Lung microvascular endothelial cell (primary cell): ENCODE measurements at regions not wholly inside any gene's neighbourhood (a gene's known extent, or its start where the extent isn't known, plus 50 kb on each side); places are given as distances from the start of the nearest gene placed in this dataset.
"Not testable (repeated sequence)": the region's sequence is repeated elsewhere in the genome, so short reads cannot be mapped to it uniquely, and the experiment has no call there.

Source experiments
- DNase-seq, 2 donors: peaks; one replicate each; pipeline versions ENCODE4 v3.0.0 to v3.0.0-alpha.2; 2010; ENCODE audit warnings: low read depth in 2 of 2

- DNase-seq, result not testable (repeated sequence)
Observed at GRCh38 chr2:196526981-196527725, 112.4 kb upstream of the CCDC150 start.

GRCh38 chr2:196528486-196529223, 110.9 kb upstream of the CCDC150 start:
- DNase-seq, result peak in 1 of 2 donors; percentile 33

- DNase-seq, result no peak
Observed at GRCh38 chr2:196530910-196531309, 108.6 kb upstream of the CCDC150 start.

GRCh38 chr2:196533772-196534397, 105.6 kb upstream of the CCDC150 start:
- no peak for DNase-seq

GRCh38 chr2:196534495-196534894, 105.0 kb upstream of the CCDC150 start:
- DNase-seq, result no peak

GRCh38 chr2:196535061-196535460, 104.5 kb upstream of the CCDC150 start:
- no peak for DNase-seq

- DNase-seq, result peak in 1 of 2 donors; percentile 56
Observed at GRCh38 chr2:196535742-196536141, 103.8 kb upstream of the CCDC150 start.

- DNase-seq, result no peak
Observed at GRCh38 chr2:196537311-196537710, 102.2 kb upstream of the CCDC150 start.

- DNase-seq, result no peak
Observed at GRCh38 chr2:196538189-196538588, 101.3 kb upstream of the CCDC150 start.

GRCh38 chr2:196538646-196539045, 100.9 kb upstream of the CCDC150 start:
- DNase-seq, result peak in 1 of 2 donors; percentile 24

- DNase-seq, result peak in 1 of 2 donors; percentile 68
Observed at GRCh38 chr2:196544906-196545433, 94.5 kb upstream of the CCDC150 start.

GRCh38 chr2:196546151-196546919, 93.2 kb upstream of the CCDC150 start:
- DNase-seq, result no peak

- DNase-seq, result no peak
Observed at GRCh38 chr2:196549052-196549451, 90.5 kb upstream of the CCDC150 start.

GRCh38 chr2:196551014-196551413, 88.5 kb upstream of the CCDC150 start:
- no peak for DNase-seq

- no peak for DNase-seq
Observed at GRCh38 chr2:196555161-196555560, 84.4 kb upstream of the CCDC150 start.

GRCh38 chr2:196555726-196556125, 83.8 kb upstream of the CCDC150 start:
- DNase-seq, result no peak

- peak in 1 of 2 donors; percentile 30 for DNase-seq
Observed at GRCh38 chr2:196558497-196558896, 81.0 kb upstream of the CCDC150 start.

- peak; percentile 9 to 91 for DNase-seq
Observed at GRCh38 chr2:196563876-196564275, 75.6 kb upstream of the CCDC150 start.

- DNase-seq, result no peak
Observed at GRCh38 chr2:196565106-196565765, 74.3 kb upstream of the CCDC150 start.

- no peak for DNase-seq
Observed at GRCh38 chr2:196565982-196566381, 73.5 kb upstream of the CCDC150 start.
